ENCODE measurements at regions not wholly inside any gene's neighbourhood (a gene's known extent, or its start where the extent isn't known, plus 50 kb on each side); places are given as distances from the start of the nearest gene placed in this dataset.

GRCh38 chr3:87495938-87496337 lies 219.6 kb upstream of the POU1F1 start (continued):
- no peak for TF ChIP-seq CTCF (IDR thresholded peaks at IDR 0.05; ENCODE audit: low read depth, low read length, missing input control)

DNA sequence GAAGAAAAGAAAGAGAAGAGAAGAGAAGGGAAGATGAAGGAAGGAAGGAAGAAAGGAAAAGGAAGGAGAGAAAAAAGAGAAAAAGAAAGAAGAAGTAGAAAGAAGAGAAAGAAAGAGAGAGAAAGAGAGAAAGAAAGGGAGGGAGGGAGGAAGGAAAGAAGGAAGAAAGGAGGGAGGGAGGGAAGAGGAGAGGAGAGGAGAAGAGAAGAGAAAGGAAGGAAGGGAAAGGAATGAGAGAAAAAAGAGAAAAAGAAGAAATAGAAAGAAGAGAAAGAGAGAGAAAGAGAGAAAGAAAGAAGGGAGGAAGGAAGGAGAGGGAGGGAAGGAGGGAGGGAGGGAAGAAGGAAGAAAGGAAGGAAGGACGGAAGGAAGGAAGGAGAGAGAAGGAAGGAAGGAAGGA lies 217.9 kb upstream of the POU1F1 start:
- Histone ChIP-seq H3K27me3 (ENCODE audit: control insufficient read depth in 4 of 4, insufficient read depth in 4 of 4, low read length in 3 of 4) (peaks cover 0 to 4% (median 0%) of the 10 kb centered on the region in 4 donors), H3K9ac (ENCODE audit: low read depth in 1 of 2, low read length in 2 of 2) (no peak overlapping the region), H3K27ac (ENCODE audit: low read depth in 1 of 2, low read length in 2 of 2) (no peak overlapping the region), H3K4me3 (ENCODE audit: low read depth in 1 of 3, low read length in 3 of 3) (no peak overlapping the region), H3K36me3 (ENCODE audit: control insufficient read depth in 4 of 4, insufficient read depth in 3 of 4, low read depth in 1 of 4, low read length in 3 of 4) (no peaks in the 10 kb centered on the region), H3K9me3 (ENCODE audit: control insufficient read depth in 4 of 4, low read length in 3 of 4) (no peaks in the 10 kb centered on the region), H3K4me1 (ENCODE audit: control insufficient read depth in 4 of 4, insufficient read depth in 4 of 4, low read length in 3 of 4) (no peaks in the 10 kb centered on the region)
- DNase-seq (ENCODE audit: low spot score), result no peak
- no CpG with 5 or more reads among the region's 1 CpG for WGBS
- TF ChIP-seq MAX (IDR thresholded peaks at IDR 0.05), result no peak
- no peak for TF ChIP-seq NR2F2 (IDR thresholded peaks at IDR 0.05)
- no peak for TF ChIP-seq RAD21 (IDR thresholded peaks at IDR 0.05)
- no peak for TF ChIP-seq HNF4G (IDR thresholded peaks at IDR 0.05)
- TF ChIP-seq GABPA (IDR thresholded peaks at IDR 0.05 in 1 of 2, conservative IDR thresholded peaks at IDR 0.05 in 1 of 2), result no peak
- no peak for TF ChIP-seq TAF1 (conservative IDR thresholded peaks at IDR 0.05)
- no peak for TF ChIP-seq CTCF (IDR thresholded peaks at IDR 0.05; ENCODE audit: low read depth, low read length, missing input control)
- no peak for TF ChIP-seq REST (IDR thresholded peaks at IDR 0.05)
- TF ChIP-seq SP1 (IDR thresholded peaks at IDR 0.05), result no peak
- no peak for TF ChIP-seq FOXA2 (IDR thresholded peaks at IDR 0.05)
- no peak for TF ChIP-seq RXRA (IDR thresholded peaks at IDR 0.05)
- TF ChIP-seq EGR1 (IDR thresholded peaks at IDR 0.05; ENCODE audit: low read depth in 2 of 2), result no peak
- TF ChIP-seq, protein P1, sequence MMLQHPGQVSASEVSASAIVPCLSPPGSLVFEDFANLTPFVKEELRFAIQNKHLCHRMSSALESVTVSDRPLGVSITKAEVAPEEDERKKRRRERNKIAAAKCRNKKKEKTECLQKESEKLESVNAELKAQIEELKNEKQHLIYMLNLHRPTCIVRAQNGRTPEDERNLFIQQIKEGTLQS (IDR thresholded peaks at IDR 0.05), result no peak
- TF ChIP-seq HNF4A (conservative IDR thresholded peaks at IDR 0.05), result no peak
- TF ChIP-seq ZBTB33 (IDR thresholded peaks at IDR 0.05), result no peak
- TF ChIP-seq YY1 (IDR thresholded peaks at IDR 0.05), result no peak
- no peak for TF ChIP-seq FOXA1 (IDR thresholded peaks at IDR 0.05)
- no peak for TF ChIP-seq JUND (IDR thresholded peaks at IDR 0.05)

Measured in liver (tissue), 8 donors.